ENCODE measurements at regions not wholly inside any gene's neighbourhood (a gene's known extent, or its start where the extent isn't known, plus 50 kb on each side); places are given as distances from the start of the nearest gene placed in this dataset.

- in situ Hi-C loops (cut with MboI), result no loop called here
- POLR2A ChIA-PET, result interaction anchor here (1.3 kb wide), 1 partner anchor 15 kb away, joined by 3 read pairs; no protein-coding TSS in a partner anchor
- no peaks in the 10 kb centered on the region for H3K4me1 ChIP-seq (replicated peaks in 1 of 2; ENCODE audit: control insufficient read depth in 2 of 2, insufficient read depth in 2 of 2, low read length in 2 of 2)
- no peaks in the 10 kb centered on the region for H3K9me3 ChIP-seq (replicated peaks; ENCODE audit: control insufficient read depth, insufficient read depth, low read depth, low read length)
- ATAC-seq, result no peak
- no peak overlapping the region for H3K27ac ChIP-seq (ENCODE audit: extremely low read depth, low read depth, low read length)
- no peak for TF ChIP-seq NCOA1 (IDR thresholded peaks at IDR 0.05; ENCODE audit: low read depth)
- CTCF ChIA-PET (ENCODE audit: low intra/inter-chr PET ratio), result no interaction called here
- no peak overlapping the region for H3K4me3 ChIP-seq
- no peak for FAIRE-seq
- DNase-seq (ENCODE audit: extremely low read depth in 1 of 4, low spot score in 3 of 4), result no peak
- WGBS (ENCODE audit: insufficient coverage, low coverage, missing lambda C conversion rate), result 38% methylated on average over 2 of the region's 4 CpGs
- no TSS peak for BruUV-seq (replicated peaks)
- H3K4me2 ChIP-seq (ENCODE audit: insufficient read depth, low read length), result no peak overlapping the region
- no peak overlapping the region for H3K9ac ChIP-seq (ENCODE audit: insufficient read depth in 1 of 2, low read depth in 2 of 2, low read length in 2 of 2)
- H4K20me1 ChIP-seq (replicated peaks; ENCODE audit: control insufficient read depth, insufficient read depth, low read length), result no peaks in the 10 kb centered on the region
- no peaks in the 10 kb centered on the region for H3K79me2 ChIP-seq (ENCODE audit: control insufficient read depth, insufficient read depth, low read length)
- no peaks in the 10 kb centered on the region for H3K36me3 ChIP-seq (ENCODE audit: control insufficient read depth, insufficient read depth, low read length)
- intact Hi-C loops (cut with micrococcal nuclease), result no loop called here
- H3K9me1 ChIP-seq (ENCODE audit: control insufficient read depth, insufficient read depth, low read length), result no peaks in the 10 kb centered on the region
- H2AFZ ChIP-seq (ENCODE audit: low read depth, low read length), result no peak overlapping the region
- no peaks in the 10 kb centered on the region for H3K27me3 ChIP-seq (ENCODE audit: control insufficient read depth in 2 of 2, insufficient read depth in 2 of 2, low read length in 2 of 2)
Observed at GRCh38 chr2:215526341-215526740, 90.5 kb upstream of the FN1 start.

- TF ChIP-seq MYNN (IDR thresholded peaks at IDR 0.05), result no peak
- no peak for TF ChIP-seq MYNN (CRISPR knock-in tag; IDR thresholded peaks at IDR 0.05)
- no peak for TF ChIP-seq TRIM24 (IDR thresholded peaks at IDR 0.05)
- no peak for TF ChIP-seq POLR2A (conservative IDR thresholded peaks at IDR 0.05)
- TF ChIP-seq MAFG (tag; conservative IDR thresholded peaks at IDR 0.05), result no peak
- TF ChIP-seq DPF2 (IDR thresholded peaks at IDR 0.05), result no peak
- TF ChIP-seq MAX (CRISPR knock-in tag; IDR thresholded peaks at IDR 0.05), result no peak
- no peak for TF ChIP-seq ZNF212 (CRISPR knock-in tag; IDR thresholded peaks at IDR 0.05)
- TF ChIP-seq HMGN3 (IDR thresholded peaks at IDR 0.05; ENCODE audit: borderline replicate concordance, extremely low read depth, insufficient read length, low read depth, low read length), result no peak
- no peak for TF ChIP-seq ETV1 (tag; conservative IDR thresholded peaks at IDR 0.05; ENCODE audit: low read depth)
- no peak for TF ChIP-seq ZNF384 (IDR thresholded peaks at IDR 0.05; ENCODE audit: low read depth, low read length)
- 70% methylated on average over 1 of the region's 1 CpG for WGBS (ENCODE audit: insufficient coverage, low coverage, missing lambda C conversion rate)
- Histone ChIP-seq H3K4me2 (ENCODE audit: insufficient read depth, low read length) (no peak overlapping the region), H2AFZ (ENCODE audit: low read depth, low read length) (no peak overlapping the region), H3K27ac (ENCODE audit: extremely low read depth, low read depth, low read length) (no peak overlapping the region), H3K9me1 (ENCODE audit: control insufficient read depth, insufficient read depth, low read length) (no peaks in the 10 kb centered on the region), H4K20me1 (replicated peaks; ENCODE audit: control insufficient read depth, insufficient read depth, low read length) (no peaks in the 10 kb centered on the region), H3K36me3 (ENCODE audit: control insufficient read depth, insufficient read depth, low read length) (no peaks in the 10 kb centered on the region), H3K4me3 (no peak overlapping the region), H3K9me3 (replicated peaks; ENCODE audit: control insufficient read depth, insufficient read depth, low read depth, low read length) (no peaks in the 10 kb centered on the region), H3K9ac (ENCODE audit: insufficient read depth in 1 of 2, low read depth in 2 of 2, low read length in 2 of 2) (no peak overlapping the region), H3K4me1 (replicated peaks in 1 of 2; ENCODE audit: control insufficient read depth in 2 of 2, insufficient read depth in 2 of 2, low read length in 2 of 2) (no peaks in the 10 kb centered on the region), H3K27me3 (ENCODE audit: control insufficient read depth in 2 of 2, insufficient read depth in 2 of 2, low read length in 2 of 2) (no peaks in the 10 kb centered on the region), H3K79me2 (ENCODE audit: control insufficient read depth, insufficient read depth, low read length) (no peaks in the 10 kb centered on the region)
- intact Hi-C loops (cut with micrococcal nuclease), result no loop called here
- no peak for DNase-seq (ENCODE audit: extremely low read depth in 1 of 4, low spot score in 3 of 4)
- POLR2A ChIA-PET, result no interaction called here
- CTCF ChIA-PET (ENCODE audit: low intra/inter-chr PET ratio), result no interaction called here
- no peak for FAIRE-seq
- no peak for ATAC-seq
- in situ Hi-C loops (cut with MboI), result no loop called here
- BruUV-seq (replicated peaks), result no TSS peak
Observed at GRCh38 chr2:215522237-215522636, 86.4 kb upstream of the FN1 start.
